HUES48 (cell line): ENCODE measurements at regions not wholly inside any gene's neighbourhood (a gene's known extent, or its start where the extent isn't known, plus 50 kb on each side); places are given as distances from the start of the nearest gene placed in this dataset.
"Not testable (repeated sequence)": the region's sequence is repeated elsewhere in the genome, so short reads cannot be mapped to it uniquely, and the experiment has no call there.

Source experiments
- H3K27ac ChIP-seq: one replicate; pipeline ENCODE4 v1.7.0; 2013; ENCODE audit warnings: low read depth, low read length, inconsistent platforms
- H3K27me3 ChIP-seq: 2 replicates; pipeline ENCODE4 v1.6.1; 2013; ENCODE audit warnings: mild to moderate bottlenecking, low read length; ENCODE audit not compliant: control insufficient read depth, insufficient read depth
- H3K36me3 ChIP-seq: 2 replicates; pipeline ENCODE4 v1.6.1; 2013; ENCODE audit warnings: low read length; ENCODE audit not compliant: control insufficient read depth, insufficient read depth
- H3K4me1 ChIP-seq: 2 replicates; pipeline ENCODE4 v1.6.1; 2013; ENCODE audit warnings: mild to moderate bottlenecking, low read length; ENCODE audit not compliant: control insufficient read depth, insufficient read depth
- H3K4me3 ChIP-seq: 2 replicates; pipeline ENCODE4 v1.5.1; 2013; ENCODE audit warnings: mild to moderate bottlenecking, low read depth, low read length
- H3K9ac ChIP-seq: 2 replicates; pipeline ENCODE4 v1.6.1; 2013; ENCODE audit warnings: mild to moderate bottlenecking, low read depth, low read length, moderate library complexity
- H3K9me3 ChIP-seq: 2 replicates; pipeline ENCODE4 v1.6.1; 2013; ENCODE audit warnings: low read length; ENCODE audit not compliant: control insufficient read depth, insufficient read depth

DNA sequence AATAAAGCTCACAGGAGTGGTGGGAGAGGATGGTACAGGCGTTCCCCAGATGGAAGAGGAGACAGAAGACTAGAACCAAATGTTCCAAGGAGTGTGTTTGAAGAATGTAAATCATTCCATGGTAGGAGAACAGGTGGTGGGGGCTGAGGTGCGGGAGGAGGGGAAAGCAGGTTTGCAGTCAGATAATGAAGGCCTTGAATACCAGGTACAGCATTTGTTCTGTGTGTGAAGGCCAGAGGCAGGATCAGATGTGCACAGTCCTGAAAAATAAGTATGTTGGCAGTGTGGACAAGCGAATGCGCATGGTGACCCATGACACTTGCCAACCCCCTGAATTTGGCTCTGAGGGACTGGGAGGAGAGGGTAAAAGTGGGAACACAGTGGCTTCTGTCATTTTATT is 59.9 kb upstream of the ALDH1B1 start:
- Histone ChIP-seq H3K9me3 (no peaks in the 10 kb centered on the region), H3K4me3 (no peak overlapping the region), H3K27me3 (0 out of 2 replicates have a peak, but pooled peaks cover 2% of the 10 kb centered on the region), H3K27ac (no peak overlapping the region), H3K9ac (no peak overlapping the region), H3K36me3 (no peaks in the 10 kb centered on the region), H3K4me1 (peaks cover 16% of the 10 kb centered on the region)

DNA sequence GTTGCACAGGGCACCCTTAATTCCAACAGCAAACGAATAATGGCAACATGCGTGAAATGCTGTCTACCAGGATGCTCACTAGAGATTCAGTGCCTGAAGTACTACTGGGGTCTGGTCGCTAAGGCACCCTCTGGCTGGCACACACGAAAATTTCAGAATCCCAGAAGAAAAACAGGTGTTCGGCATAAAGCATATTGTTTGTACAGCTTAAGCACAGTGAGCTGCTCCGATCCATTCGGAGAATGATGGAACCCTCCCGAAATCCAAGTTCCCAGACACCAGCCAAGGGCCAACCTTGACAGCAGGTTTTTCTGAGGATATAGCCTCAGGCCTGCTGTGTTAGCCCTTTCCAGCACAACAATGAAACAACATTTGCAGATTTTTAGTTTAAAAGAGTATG is 61.4 kb upstream of the ALDH1B1 start:
- Histone ChIP-seq H3K4me1 (peaks cover 8% of the 10 kb centered on the region), H3K27ac (no peak overlapping the region), H3K9me3 (no peaks in the 10 kb centered on the region), H3K9ac (no peak overlapping the region), H3K27me3 (no peaks in the 10 kb centered on the region), H3K4me3 (no peak overlapping the region), H3K36me3 (no peaks in the 10 kb centered on the region)

- H3K27me3 ChIP-seq = no peaks in the 10 kb centered on the region
- no peaks in the 10 kb centered on the region for H3K36me3 ChIP-seq
- H3K27ac ChIP-seq = no peak overlapping the region
- H3K4me1 ChIP-seq = no peaks in the 10 kb centered on the region; the same call in 1 of the 2 replicates
- H3K9me3 ChIP-seq = no peaks in the 10 kb centered on the region
- H3K9ac ChIP-seq = no peak overlapping the region
- no peak overlapping the region for H3K4me3 ChIP-seq
Measured at GRCh38 chr9:38329968-38330367, 62.5 kb upstream of the ALDH1B1 start.

DNA sequence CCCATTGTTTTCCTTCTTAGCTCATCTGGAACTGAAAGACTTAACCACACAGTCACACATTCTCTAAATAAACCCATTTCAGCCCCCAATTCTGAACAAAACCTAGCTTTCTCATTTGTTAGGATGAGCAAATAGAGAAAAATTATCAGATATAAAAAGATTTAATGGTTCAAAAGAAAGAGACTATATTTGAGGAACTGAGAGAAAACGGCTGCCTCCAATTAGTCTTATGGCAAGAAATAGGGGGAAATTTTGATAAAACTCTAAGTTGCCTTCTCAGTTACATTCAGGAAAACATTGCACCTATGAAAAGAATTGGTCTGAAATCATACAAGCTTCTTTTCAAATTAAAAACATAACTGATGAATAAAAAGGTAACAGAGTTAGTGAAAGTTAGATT is 63.7 kb upstream of the ALDH1B1 start:
- Histone ChIP-seq H3K9me3 (no peaks in the 10 kb centered on the region), H3K27me3 (no peaks in the 10 kb centered on the region), H3K4me3 (no peak overlapping the region), H3K27ac (no peak overlapping the region), H3K9ac (no peak overlapping the region), H3K36me3 (no peaks in the 10 kb centered on the region), H3K4me1 (no peaks in the 10 kb centered on the region)

DNA sequence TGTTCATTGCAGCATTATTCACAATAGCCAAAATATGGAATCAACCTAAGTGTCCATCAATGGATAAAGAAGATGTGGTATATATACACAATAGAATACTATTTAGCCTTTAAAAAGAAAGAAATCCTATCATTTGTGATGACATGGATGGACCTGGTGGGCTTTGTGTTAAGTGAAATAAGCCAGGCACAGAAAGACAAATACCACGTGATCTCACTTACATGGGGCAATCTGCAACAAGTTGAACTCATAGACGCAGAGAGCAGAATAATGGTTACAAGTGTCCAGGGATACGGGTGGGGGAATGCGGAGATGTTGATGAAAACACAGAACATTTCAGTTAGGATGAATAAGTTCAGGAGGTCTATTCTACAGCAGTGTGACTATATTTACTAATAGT is 66.4 kb upstream of the ALDH1B1 start:
- Histone ChIP-seq H3K4me3 (no peak overlapping the region), H3K27me3 (no peaks in the 10 kb centered on the region), H3K27ac (no peak overlapping the region), H3K9ac (no peak overlapping the region), H3K9me3 (no peaks in the 10 kb centered on the region; the same call in 1 of the 2 replicates), H3K36me3 (no peaks in the 10 kb centered on the region), H3K4me1 (no peaks in the 10 kb centered on the region)

DNA sequence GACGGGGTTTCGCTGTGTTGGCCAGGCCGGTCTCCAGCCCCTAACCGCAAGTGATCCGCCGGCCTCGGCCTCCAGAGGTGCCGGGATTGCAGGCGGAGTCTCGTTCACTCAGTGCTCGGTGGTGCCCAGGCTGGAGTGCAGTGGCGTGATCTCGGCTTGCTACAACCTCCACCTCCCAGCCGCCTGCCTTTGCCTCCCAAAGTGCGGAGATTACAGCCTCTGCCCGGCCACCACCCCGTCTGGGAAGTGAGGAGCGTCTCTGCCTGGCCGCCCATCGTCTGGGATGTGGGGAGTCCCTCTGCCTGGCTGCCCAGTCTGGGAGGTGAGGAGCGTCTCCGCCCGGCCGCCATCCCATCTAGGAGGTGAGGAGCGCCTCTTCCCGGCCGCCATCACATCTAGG is 68.3 kb upstream of the ALDH1B1 start:
- H3K27ac ChIP-seq, H3K9ac ChIP-seq, H3K36me3 ChIP-seq, H3K9me3 ChIP-seq, H3K4me3 ChIP-seq, H3K27me3 ChIP-seq, H3K4me1 ChIP-seq: not testable (repeated sequence)

DNA sequence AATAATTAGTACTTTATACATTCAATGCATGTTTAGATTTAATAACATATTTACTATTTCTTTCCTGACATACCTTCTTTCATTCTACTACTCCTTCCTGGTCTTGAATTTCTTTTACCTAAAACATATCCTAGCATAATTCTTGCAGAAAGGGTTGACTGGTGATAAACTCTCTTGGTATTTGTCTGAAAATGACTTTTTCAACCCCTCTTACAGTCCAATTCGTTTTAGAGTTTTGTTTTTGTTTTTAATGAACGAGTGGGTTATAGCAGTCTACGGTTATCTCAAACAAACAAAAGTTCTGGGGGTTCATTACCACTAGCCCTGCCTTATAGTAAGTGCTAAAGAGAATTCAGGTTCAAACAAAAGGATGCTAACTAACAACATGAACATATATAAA is 69.6 kb upstream of the ALDH1B1 start:
- Histone ChIP-seq H3K36me3 (no peaks in the 10 kb centered on the region), H3K9me3 (no peaks in the 10 kb centered on the region; the same call in 1 of the 2 replicates), H3K27ac (no peak overlapping the region), H3K4me3 (no peak overlapping the region), H3K4me1 (no peaks in the 10 kb centered on the region), H3K9ac (no peak overlapping the region), H3K27me3 (no peaks in the 10 kb centered on the region)

GRCh38 chr9:38319496-38320173 is 72.9 kb upstream of the ALDH1B1 start:
- no peaks in the 10 kb centered on the region for H3K36me3 ChIP-seq
- no peaks in the 10 kb centered on the region for H3K4me1 ChIP-seq
- H3K9ac ChIP-seq = no peak overlapping the region
- no peaks in the 10 kb centered on the region; the same call in 1 of the 2 replicates for H3K9me3 ChIP-seq
- no peak overlapping the region for H3K27ac ChIP-seq
- no peaks in the 10 kb centered on the region for H3K27me3 ChIP-seq
- no peak overlapping the region for H3K4me3 ChIP-seq

- Histone ChIP-seq H3K4me3 (no peak overlapping the region), H3K27me3 (no peaks in the 10 kb centered on the region), H3K4me1 (no peaks in the 10 kb centered on the region), H3K9me3 (no peaks in the 10 kb centered on the region; the same call in 1 of the 2 replicates), H3K27ac (no peak overlapping the region), H3K36me3 (no peaks in the 10 kb centered on the region), H3K9ac (no peak overlapping the region)
Measured at GRCh38 chr9:38318759-38319495, 73.6 kb upstream of the ALDH1B1 start.

- Histone ChIP-seq H3K36me3 (no peaks in the 10 kb centered on the region), H3K27me3 (no peaks in the 10 kb centered on the region), H3K4me3 (no peak overlapping the region), H3K9me3 (no peaks in the 10 kb centered on the region), H3K27ac (no peak overlapping the region), H3K4me1 (no peaks in the 10 kb centered on the region), H3K9ac (no peak overlapping the region)
Measured at GRCh38 chr9:38316166-38316780, 76.2 kb upstream of the ALDH1B1 start.

DNA sequence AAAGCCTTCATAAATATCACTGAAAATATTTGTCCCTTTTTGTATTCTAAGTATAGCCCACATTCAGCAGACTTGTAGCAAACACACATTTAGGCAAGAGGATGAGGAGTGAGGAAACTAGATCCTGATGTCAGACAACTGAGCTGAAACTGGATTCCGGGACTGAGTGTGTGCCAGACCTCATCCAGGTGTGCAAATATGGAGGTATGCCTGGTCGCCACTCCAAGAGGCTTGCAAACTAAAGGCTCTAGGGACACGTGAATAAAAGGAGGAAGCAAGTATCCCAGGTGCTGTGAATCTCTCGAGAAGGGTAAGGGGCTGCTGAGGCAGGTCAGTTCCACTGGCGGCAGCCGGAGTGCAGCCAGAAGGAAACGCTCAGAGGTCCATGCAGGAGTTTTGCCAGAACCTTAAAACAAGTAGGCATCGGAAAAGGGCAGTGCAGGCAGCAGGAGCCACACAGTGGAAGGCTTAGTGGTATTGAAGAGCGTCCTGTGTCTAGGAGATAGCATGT is 77.4 kb upstream of the ALDH1B1 start:
- Histone ChIP-seq H3K27me3 (no peaks in the 10 kb centered on the region), H3K36me3 (no peaks in the 10 kb centered on the region), H3K9me3 (no peaks in the 10 kb centered on the region), H3K9ac (no peak overlapping the region), H3K4me1 (peaks cover 10% of the 10 kb centered on the region), H3K4me3 (no peak overlapping the region), H3K27ac (no peak overlapping the region)
